Ecto neural progenitor cell (in vitro differentiated cells): ENCODE measurements at regions not wholly inside any gene's neighbourhood (a gene's known extent, or its start where the extent isn't known, plus 50 kb on each side); places are given as distances from the start of the nearest gene placed in this dataset.

Experiments
- DNase-seq: peaks from one replicate; pipeline ENCODE4 v3.0.0-alpha.2; 2018; ENCODE audit warnings: low spot score

GRCh38 chr17:34416116-34416515, 53.1 kb upstream of the CCL1 start:
- no peak for DNase-seq

- no peak for DNase-seq
Observed at GRCh38 chr17:34414339-34414738, 51.3 kb upstream of the CCL1 start.

- DNase-seq = no peak
Observed at GRCh38 chr17:34413443-34414119, 50.5 kb upstream of the CCL1 start.

GRCh38 chr17:34412965-34413441, 50.0 kb upstream of the CCL1 start:
- DNase-seq = no peak
